GM18861 (cell line): ENCODE measurements at regions not wholly inside any gene's neighbourhood (a gene's known extent, or its start where the extent isn't known, plus 50 kb on each side); places are given as distances from the start of the nearest gene placed in this dataset.
"Not testable (repeated sequence)": the region's sequence is repeated elsewhere in the genome, so short reads cannot be mapped to it uniquely, and the experiment has no call there.

ENCODE experiments used
- ATAC-seq: cut with Tn5 transposase; IDR thresholded peaks from one replicate; pipeline ENCODE4 v1.9.1; 2021; ENCODE audit not compliant: unreplicated experiment

GRCh38 chr2:88913280-88913679, 221.8 kb downstream of the RPIA start:
- no peak for ATAC-seq

- no peak for ATAC-seq
These were observed 227.7 kb downstream of the RPIA start for GRCh38 chr2:88919087-88919738.

GRCh38 chr2:88920399-88920798, 228.9 kb downstream of the RPIA start:
- not testable (repeated sequence) for ATAC-seq

GRCh38 chr2:88924533-88924932, 233.1 kb downstream of the RPIA start:
- no peak for ATAC-seq

GRCh38 chr2:88925770-88926462, 234.4 kb downstream of the RPIA start:
- no peak for ATAC-seq

GRCh38 chr2:88927128-88927527, 235.7 kb downstream of the RPIA start:
- no peak for ATAC-seq

- no peak for ATAC-seq
These were observed 239.2 kb downstream of the RPIA start for GRCh38 chr2:88930659-88931058.

- ATAC-seq, result no peak
These were observed 241.2 kb downstream of the RPIA start for GRCh38 chr2:88932686-88933085.

GRCh38 chr2:88933091-88933490, 241.6 kb downstream of the RPIA start:
- no peak for ATAC-seq

GRCh38 chr2:88933980-88934379, 242.5 kb downstream of the RPIA start:
- ATAC-seq, result no peak

- ATAC-seq, result not testable (repeated sequence)
These were observed 249.7 kb downstream of the RPIA start for GRCh38 chr2:88941178-88941577.

GRCh38 chr2:88942798-88943197, 251.3 kb downstream of the RPIA start:
- ATAC-seq, result no peak

GRCh38 chr2:88949336-88949735, 257.9 kb downstream of the RPIA start:
- no peak for ATAC-seq

- no peak for ATAC-seq
These were observed 258.5 kb downstream of the RPIA start for GRCh38 chr2:88950010-88950409.

- no peak for ATAC-seq
These were observed 264.1 kb downstream of the RPIA start for GRCh38 chr2:88955607-88956006.

- ATAC-seq, result no peak
These were observed 268.2 kb downstream of the RPIA start for GRCh38 chr2:88959480-88960204.

- ATAC-seq, result not testable (repeated sequence)
These were observed 269.9 kb downstream of the RPIA start for GRCh38 chr2:88961323-88961722.

- no peak for ATAC-seq
These were observed 276.4 kb downstream of the RPIA start for GRCh38 chr2:88967844-88968243.

- not testable (repeated sequence) for ATAC-seq
These were observed 286.5 kb downstream of the RPIA start for GRCh38 chr2:88978011-88978410.

GRCh38 chr2:88978446-88978845, 287.0 kb downstream of the RPIA start:
- ATAC-seq, result not testable (repeated sequence)

GRCh38 chr2:88984079-88984478, 292.6 kb downstream of the RPIA start:
- ATAC-seq, result not testable (repeated sequence)

GRCh38 chr2:88986721-88987330, 295.4 kb downstream of the RPIA start:
- ATAC-seq, result not testable (repeated sequence)
